ENCODE measurements at regions not wholly inside any gene's neighbourhood (a gene's known extent, or its start where the extent isn't known, plus 50 kb on each side); places are given as distances from the start of the nearest gene placed in this dataset.

DNA sequence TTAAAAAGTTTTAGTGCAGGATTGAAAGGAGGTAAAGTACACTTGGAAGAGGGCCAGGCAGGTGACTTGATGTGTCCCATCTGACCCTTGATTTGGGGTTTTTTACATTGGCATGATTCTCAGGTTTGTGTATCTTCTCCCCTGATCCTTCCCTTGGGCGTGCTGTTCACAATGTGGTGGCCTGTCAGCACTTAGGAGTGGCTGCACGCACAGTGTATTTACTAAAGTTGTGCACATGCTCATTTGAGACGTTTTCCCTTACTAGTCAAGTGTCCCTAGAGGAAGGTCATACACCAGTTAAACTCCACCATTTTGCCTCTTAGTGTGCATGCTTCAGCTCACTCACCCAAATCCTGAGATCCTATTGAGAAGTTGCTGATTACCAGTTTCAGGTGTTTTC, 145.7 kb upstream of the PLEKHA5 start:
- H3K4me1 ChIP-seq (ENCODE audit: control insufficient read depth, insufficient read depth, low read length, poor library complexity, severe bottlenecking): no peaks in the 10 kb centered on the region
- no peaks in the 10 kb centered on the region for H3K9me3 ChIP-seq (ENCODE audit: control insufficient read depth, low read length)
- H3K27ac ChIP-seq (ENCODE audit: low read depth, low read length, severe bottlenecking): no peak overlapping the region
- WGBS, 2 experiments (ENCODE audit: insufficient coverage in 2 of 2): 71 to 90% methylated on average over 1 to 3 of the region's 3 CpGs
- H3K36me3 ChIP-seq (ENCODE audit: control insufficient read depth, insufficient read depth, low read length): no peaks in the 10 kb centered on the region
- H3K4me3 ChIP-seq (ENCODE audit: extremely low read depth, insufficient read depth, low read length, poor library complexity, severe bottlenecking): no peak overlapping the region

DNA sequence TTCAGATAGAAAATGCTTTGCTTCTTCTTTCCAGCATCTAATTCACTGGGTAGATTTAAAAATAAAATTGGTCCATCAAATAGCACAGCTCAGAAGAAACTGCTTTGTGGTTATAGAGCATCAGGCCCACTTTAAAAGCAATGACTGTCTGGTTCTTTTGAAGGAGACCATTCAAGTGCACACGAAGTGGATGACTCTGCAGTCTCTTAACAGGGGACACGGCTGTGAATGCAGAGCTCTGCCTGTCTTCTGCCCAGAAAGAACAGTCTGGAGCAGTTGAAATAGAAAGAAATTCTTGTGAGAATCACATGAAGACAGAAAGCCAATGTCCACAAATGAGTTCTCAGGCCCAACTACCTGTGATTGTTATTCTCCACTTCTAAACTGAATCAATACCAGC, 138.7 kb upstream of the PLEKHA5 start:
- Histone ChIP-seq H3K27ac (ENCODE audit: low read depth, low read length, severe bottlenecking) (no peak overlapping the region), H3K36me3 (ENCODE audit: control insufficient read depth, insufficient read depth, low read length) (no peaks in the 10 kb centered on the region), H3K9me3 (ENCODE audit: control insufficient read depth, low read length) (no peaks in the 10 kb centered on the region), H3K4me1 (ENCODE audit: control insufficient read depth, insufficient read depth, low read length, poor library complexity, severe bottlenecking) (no peaks in the 10 kb centered on the region), H3K4me3 (ENCODE audit: extremely low read depth, insufficient read depth, low read length, poor library complexity, severe bottlenecking) (no peak overlapping the region)
- 29 to 30% methylated on average over 2 of the region's 2 CpGs for WGBS, 2 experiments (ENCODE audit: insufficient coverage in 2 of 2)

DNA sequence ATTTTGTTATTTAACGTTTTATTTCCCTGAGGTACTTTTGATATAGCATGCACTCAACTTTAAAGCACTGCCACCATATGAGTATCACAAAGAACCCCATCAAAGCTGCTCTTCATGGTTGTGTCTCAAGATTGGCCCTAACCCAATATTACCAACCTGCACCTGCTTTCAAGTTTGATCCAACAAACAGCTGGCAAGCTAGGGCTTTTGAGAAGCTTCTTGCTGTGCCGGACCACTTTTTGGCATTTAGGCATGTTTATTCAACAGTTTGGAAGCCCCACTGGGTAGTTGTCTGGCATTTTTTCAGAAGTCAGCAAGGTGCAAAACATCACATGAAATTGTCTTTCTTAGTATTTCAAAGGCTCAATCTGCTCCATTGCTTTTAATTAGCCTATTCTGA, 137.2 kb upstream of the PLEKHA5 start:
- Histone ChIP-seq H3K9me3 (ENCODE audit: control insufficient read depth, low read length) (no peaks in the 10 kb centered on the region), H3K4me1 (ENCODE audit: control insufficient read depth, insufficient read depth, low read length, poor library complexity, severe bottlenecking) (no peaks in the 10 kb centered on the region), H3K27ac (ENCODE audit: low read depth, low read length, severe bottlenecking) (no peak overlapping the region), H3K4me3 (ENCODE audit: extremely low read depth, insufficient read depth, low read length, poor library complexity, severe bottlenecking) (no peak overlapping the region), H3K36me3 (ENCODE audit: control insufficient read depth, insufficient read depth, low read length) (no peaks in the 10 kb centered on the region)
- 83 to 85% methylated on average over 1 to 2 of the region's 2 CpGs for WGBS, 2 experiments (ENCODE audit: insufficient coverage in 2 of 2)

DNA sequence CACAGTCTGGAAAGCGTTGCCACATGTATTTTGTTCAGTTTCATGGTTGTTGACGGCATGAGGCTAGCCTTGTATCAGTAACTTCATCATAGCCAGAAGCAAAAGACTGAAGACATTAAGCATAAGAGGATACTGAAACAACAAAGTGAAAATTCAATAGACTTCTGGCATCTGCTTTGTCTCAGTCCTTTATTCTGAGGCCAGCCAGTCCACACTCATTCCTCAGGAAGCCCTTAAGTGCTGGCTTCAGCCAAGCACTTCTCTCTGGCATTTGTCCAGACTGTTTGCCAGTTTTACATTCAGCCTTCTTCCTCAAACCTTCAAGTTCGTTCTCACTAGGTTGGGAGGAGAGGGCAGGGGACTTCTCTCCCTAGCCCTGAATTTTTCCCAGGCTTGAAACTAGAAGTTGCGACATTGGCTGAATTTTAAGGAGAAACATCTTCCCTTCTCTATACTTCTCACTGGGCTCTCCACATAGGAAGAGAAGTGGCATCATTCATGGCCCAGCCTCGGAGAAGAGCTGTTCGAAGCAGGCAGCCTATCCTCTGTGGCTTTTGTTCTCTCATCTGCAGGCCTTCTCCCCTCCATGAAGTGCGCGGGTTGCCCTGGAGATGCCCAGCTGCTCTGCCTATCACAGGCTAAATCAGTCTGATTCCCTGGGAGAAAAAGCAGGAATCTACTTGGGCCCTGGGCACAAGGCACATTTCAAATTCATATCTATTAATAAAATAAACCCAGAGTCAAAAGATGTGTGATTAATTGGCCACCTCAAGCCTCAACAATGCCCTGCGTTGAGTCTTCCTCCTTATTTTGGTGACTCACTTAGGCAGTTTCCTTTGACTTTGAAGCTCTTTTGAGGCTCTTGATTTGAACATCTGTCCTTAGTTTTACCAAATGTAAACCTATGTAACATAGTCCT, 130.9 kb upstream of the PLEKHA5 start:
- WGBS, 2 experiments (ENCODE audit: insufficient coverage in 2 of 2): 90 to 94% methylated on average over 7 to 9 of the region's 9 CpGs
- no peak overlapping the region for H3K4me3 ChIP-seq (ENCODE audit: extremely low read depth, insufficient read depth, low read length, poor library complexity, severe bottlenecking)
- H3K9me3 ChIP-seq (ENCODE audit: control insufficient read depth, low read length): no peaks in the 10 kb centered on the region
- peaks cover 11% of the 10 kb centered on the region for H3K4me1 ChIP-seq (ENCODE audit: control insufficient read depth, insufficient read depth, low read length, poor library complexity, severe bottlenecking)
- no peaks in the 10 kb centered on the region for H3K36me3 ChIP-seq (ENCODE audit: control insufficient read depth, insufficient read depth, low read length)
- H3K27ac ChIP-seq (ENCODE audit: low read depth, low read length, severe bottlenecking): peak overlapping the region; percentile 80

DNA sequence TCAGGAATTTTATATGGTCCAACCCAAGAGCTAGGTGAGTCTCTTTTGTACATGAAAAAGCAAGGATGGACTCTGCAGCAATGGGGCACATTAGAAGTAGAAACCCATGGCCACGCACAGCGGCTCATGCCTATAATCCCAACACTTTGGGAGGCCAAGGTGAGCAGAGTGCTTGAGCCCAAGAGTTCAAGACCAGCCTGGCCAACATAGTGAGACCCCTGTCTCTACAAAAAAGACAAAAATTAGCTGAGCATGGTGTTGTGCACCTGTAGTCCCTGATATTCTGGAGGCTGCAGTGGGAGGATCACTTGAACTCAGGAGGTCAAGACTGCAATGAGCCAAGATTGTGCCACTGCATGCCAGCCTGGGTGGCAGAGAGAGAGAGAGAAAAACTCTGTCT, 128.7 kb upstream of the PLEKHA5 start:
- 93 to 100% methylated on average over 2 of the region's 2 CpGs for WGBS, 2 experiments (ENCODE audit: insufficient coverage in 2 of 2)
- Histone ChIP-seq H3K4me3 (ENCODE audit: extremely low read depth, insufficient read depth, low read length, poor library complexity, severe bottlenecking) (no peak overlapping the region), H3K9me3 (ENCODE audit: control insufficient read depth, low read length) (no peaks in the 10 kb centered on the region), H3K36me3 (ENCODE audit: control insufficient read depth, insufficient read depth, low read length) (no peaks in the 10 kb centered on the region), H3K4me1 (ENCODE audit: control insufficient read depth, insufficient read depth, low read length, poor library complexity, severe bottlenecking) (peaks cover 11% of the 10 kb centered on the region), H3K27ac (ENCODE audit: low read depth, low read length, severe bottlenecking) (no peak overlapping the region)

DNA sequence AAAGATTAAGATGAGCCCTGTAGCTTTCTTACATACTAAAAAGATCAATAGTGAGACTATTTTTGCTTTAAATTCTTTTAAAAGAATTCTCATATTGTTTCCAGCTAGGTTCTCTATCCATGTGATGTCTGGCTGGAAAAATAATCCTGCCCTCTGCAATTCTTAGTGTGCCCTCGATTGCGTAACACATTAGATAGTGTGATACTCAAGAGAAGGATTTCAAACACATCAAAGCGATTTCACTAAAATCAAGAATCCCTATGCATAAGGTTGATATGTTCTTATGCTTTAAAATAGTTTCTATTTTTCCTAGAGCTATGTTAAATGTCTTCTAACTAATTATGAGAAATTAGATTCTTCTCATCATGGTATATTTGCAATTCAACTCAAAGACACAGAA, 127.3 kb upstream of the PLEKHA5 start:
- Histone ChIP-seq H3K27ac (ENCODE audit: low read depth, low read length, severe bottlenecking) (no peak overlapping the region), H3K9me3 (ENCODE audit: control insufficient read depth, low read length) (no peaks in the 10 kb centered on the region), H3K4me1 (ENCODE audit: control insufficient read depth, insufficient read depth, low read length, poor library complexity, severe bottlenecking) (peaks cover 11% of the 10 kb centered on the region), H3K4me3 (ENCODE audit: extremely low read depth, insufficient read depth, low read length, poor library complexity, severe bottlenecking) (no peak overlapping the region), H3K36me3 (ENCODE audit: control insufficient read depth, insufficient read depth, low read length) (no peaks in the 10 kb centered on the region)
- WGBS, 2 experiments (ENCODE audit: insufficient coverage in 2 of 2): 100% methylated on average over 2 of the region's 3 CpGs; no CpG with 5 or more reads in 1 of the 2 experiments

DNA sequence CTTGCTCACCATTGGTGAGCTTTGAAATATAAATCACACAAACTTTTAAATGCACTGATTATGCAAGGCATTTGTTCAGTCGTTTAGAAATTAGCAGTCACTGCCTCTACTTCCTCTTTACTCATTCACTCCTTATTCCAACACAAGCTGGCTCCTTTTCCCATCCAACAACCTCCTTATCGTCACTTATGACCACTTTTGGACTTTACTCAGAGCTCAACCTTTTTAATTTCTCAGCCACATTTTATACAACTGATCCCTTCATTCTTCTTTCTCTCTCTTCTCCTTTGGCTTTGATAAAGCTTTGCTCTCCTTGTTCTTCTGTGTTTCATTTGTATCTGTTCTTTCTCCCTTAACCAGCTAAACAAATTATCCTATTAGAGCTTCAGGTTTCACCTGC, 126.4 kb upstream of the PLEKHA5 start:
- Histone ChIP-seq H3K27ac (ENCODE audit: low read depth, low read length, severe bottlenecking) (no peak overlapping the region), H3K4me1 (ENCODE audit: control insufficient read depth, insufficient read depth, low read length, poor library complexity, severe bottlenecking) (peaks cover 11% of the 10 kb centered on the region)
- 44 to 47% methylated on average over 2 of the region's 2 CpGs for whole genome bisulfite sequencing, 2 experiments (ENCODE audit: insufficient coverage in 2 of 2)

DNA sequence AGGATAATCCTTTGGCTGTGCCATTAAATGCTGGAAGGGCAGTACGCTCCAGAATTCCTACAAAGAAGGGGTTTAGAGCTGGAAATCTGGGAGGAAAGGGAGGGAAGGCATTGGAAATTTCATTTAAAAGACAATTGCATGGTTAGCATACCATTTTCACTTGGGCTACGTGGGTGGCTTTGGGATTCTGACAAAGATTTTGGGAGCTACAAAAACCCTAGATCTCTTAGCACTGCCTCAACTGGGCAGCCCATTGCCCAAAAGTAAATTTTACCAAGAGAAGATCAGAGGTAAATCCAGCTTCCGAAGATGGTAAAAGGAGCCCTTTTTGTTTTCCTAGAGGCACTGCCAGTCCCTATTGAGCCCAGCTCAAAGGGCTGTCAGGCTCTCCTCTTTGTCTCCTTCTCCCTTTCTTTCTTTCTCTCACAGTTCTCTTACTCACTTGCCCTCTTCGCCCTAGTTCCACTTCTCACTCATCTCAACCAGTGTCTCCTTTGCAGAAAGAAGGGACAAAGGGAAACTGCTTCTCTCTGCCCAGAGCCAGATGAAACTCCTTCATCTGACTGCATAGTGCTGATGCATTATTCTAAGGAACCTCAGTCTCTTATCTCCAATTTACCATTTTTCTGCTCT, 125.4 kb upstream of the PLEKHA5 start:
- peaks cover 3% of the 10 kb centered on the region for H3K4me1 ChIP-seq (ENCODE audit: control insufficient read depth, insufficient read depth, low read length, poor library complexity, severe bottlenecking)
- no peak overlapping the region for H3K4me3 ChIP-seq (ENCODE audit: extremely low read depth, insufficient read depth, low read length, poor library complexity, severe bottlenecking)
- no peaks in the 10 kb centered on the region for H3K36me3 ChIP-seq (ENCODE audit: control insufficient read depth, insufficient read depth, low read length)
- 18 to 35% methylated on average over 3 to 4 of the region's 4 CpGs for WGBS, 2 experiments (ENCODE audit: insufficient coverage in 2 of 2)
- H3K9me3 ChIP-seq (ENCODE audit: control insufficient read depth, low read length): no peaks in the 10 kb centered on the region
- no peak overlapping the region for H3K27ac ChIP-seq (ENCODE audit: low read depth, low read length, severe bottlenecking)

More for the DNA sequence above, 126.4 kb upstream of the PLEKHA5 start:
- H3K36me3 ChIP-seq (ENCODE audit: control insufficient read depth, insufficient read depth, low read length): no peaks in the 10 kb centered on the region
- no peak overlapping the region for H3K4me3 ChIP-seq (ENCODE audit: extremely low read depth, insufficient read depth, low read length, poor library complexity, severe bottlenecking)
- H3K9me3 ChIP-seq (ENCODE audit: control insufficient read depth, low read length): no peaks in the 10 kb centered on the region

DNA sequence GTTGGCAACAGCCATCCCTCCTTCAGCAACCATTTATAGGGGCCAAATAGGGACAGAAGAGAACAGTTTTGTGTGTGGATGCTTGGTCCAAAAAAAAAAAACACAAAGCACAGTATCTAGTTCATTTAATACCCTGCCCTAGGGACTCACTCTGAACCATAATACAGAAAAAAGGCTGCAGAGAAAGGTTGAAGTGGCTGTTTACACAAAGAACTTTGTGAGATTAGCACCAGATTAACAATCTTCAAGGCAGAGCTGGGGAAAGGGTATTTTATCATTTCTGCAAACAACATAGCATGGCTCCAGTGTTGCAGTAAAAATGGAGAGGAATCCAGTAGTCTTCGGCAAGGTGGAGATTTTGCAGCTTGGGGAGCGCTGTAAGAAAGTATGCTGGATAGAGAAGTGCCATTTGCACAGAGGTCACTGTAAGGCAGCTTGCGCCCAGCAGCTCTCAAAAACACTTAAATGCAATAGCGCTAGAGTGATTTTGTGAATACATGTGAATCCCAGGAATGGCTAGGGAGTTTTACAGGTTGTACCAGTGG, 124.2 kb upstream of the PLEKHA5 start:
- peaks cover 5% of the 10 kb centered on the region for H3K4me1 ChIP-seq (ENCODE audit: control insufficient read depth, insufficient read depth, low read length, poor library complexity, severe bottlenecking)
- no peak overlapping the region for H3K27ac ChIP-seq (ENCODE audit: low read depth, low read length, severe bottlenecking)
- no peak overlapping the region for H3K4me3 ChIP-seq (ENCODE audit: extremely low read depth, insufficient read depth, low read length, poor library complexity, severe bottlenecking)
- 87 to 89% methylated on average over 3 of the region's 4 CpGs for WGBS, 2 experiments (ENCODE audit: insufficient coverage in 2 of 2)
- H3K36me3 ChIP-seq (ENCODE audit: control insufficient read depth, insufficient read depth, low read length): no peaks in the 10 kb centered on the region
- H3K9me3 ChIP-seq (ENCODE audit: control insufficient read depth, low read length): no peaks in the 10 kb centered on the region

DNA sequence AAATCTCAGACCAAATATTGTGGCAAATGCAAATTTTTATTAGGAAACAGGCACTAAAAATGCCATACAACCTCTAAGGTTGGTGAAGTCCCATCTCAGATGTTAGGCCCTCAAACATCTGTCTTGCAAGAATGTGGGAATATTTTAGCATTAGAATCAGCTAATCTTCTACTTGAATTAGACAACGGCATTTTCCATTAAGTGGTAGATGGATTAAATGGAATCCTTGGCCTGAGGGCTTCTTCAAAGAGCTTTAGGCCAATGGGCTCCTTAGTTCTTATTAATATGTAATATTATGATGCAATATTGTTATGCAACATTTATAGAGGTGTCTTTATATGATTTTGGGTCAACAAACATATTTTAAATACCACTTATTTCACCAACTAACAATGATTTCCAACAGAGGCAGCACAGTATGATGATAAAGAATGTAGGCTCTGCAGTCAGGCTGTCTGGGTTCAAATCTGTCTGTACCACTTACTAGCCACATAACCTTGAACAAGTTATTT, 122.9 kb upstream of the PLEKHA5 start:
- Histone ChIP-seq H3K27ac (ENCODE audit: low read depth, low read length, severe bottlenecking) (no peak overlapping the region), H3K9me3 (ENCODE audit: control insufficient read depth, low read length) (no peaks in the 10 kb centered on the region), H3K36me3 (ENCODE audit: control insufficient read depth, insufficient read depth, low read length) (no peaks in the 10 kb centered on the region), H3K4me1 (ENCODE audit: control insufficient read depth, insufficient read depth, low read length, poor library complexity, severe bottlenecking) (peaks cover 6% of the 10 kb centered on the region), H3K4me3 (ENCODE audit: extremely low read depth, insufficient read depth, low read length, poor library complexity, severe bottlenecking) (no peak overlapping the region)
- no CpG with 5 or more reads among the region's 1 CpG for WGBS, 2 experiments (ENCODE audit: insufficient coverage in 2 of 2)
